GM12892 (cell line): ENCODE measurements at regions not wholly inside any gene's neighbourhood (a gene's known extent, or its start where the extent isn't known, plus 50 kb on each side); places are given as distances from the start of the nearest gene placed in this dataset.

ENCODE experiments used
- POLR2A ChIP-seq: IDR thresholded peaks from 2 replicates; pipeline ENCODE4 v1.6.1; 2011; ENCODE audit warnings: low read depth, low read length, control low read depth
- POLR2AphosphoS5 ChIP-seq: IDR thresholded peaks from 2 replicates; pipeline ENCODE4 v1.6.1; 2011; ENCODE audit warnings: low read depth, low read length, control low read depth

DNA sequence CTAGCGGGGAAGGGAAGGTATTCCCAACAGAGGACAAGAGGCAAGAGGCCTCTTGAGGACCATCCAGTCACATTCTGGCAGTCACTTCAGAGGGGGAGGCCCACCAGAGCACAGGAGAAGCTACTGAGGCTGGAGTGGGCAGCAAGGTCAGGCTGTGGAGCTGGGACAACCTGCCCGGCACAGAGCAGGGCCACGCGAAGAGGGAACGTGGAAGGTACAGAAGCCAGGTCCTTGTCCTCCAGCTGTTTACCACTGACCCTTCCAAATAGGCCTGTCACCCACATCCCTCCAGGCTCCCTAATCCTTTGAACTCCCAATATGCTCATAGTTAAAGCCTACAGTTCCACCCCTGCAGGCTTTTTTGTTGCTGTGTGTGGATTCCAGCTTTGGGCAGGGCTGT lies 76.9 kb downstream of the IGLL1 start:
- TF ChIP-seq POLR2A (no peak), POLR2AphosphoS5 (no peak)
